ENCODE measurements at regions not wholly inside any gene's neighbourhood (a gene's known extent, or its start where the extent isn't known, plus 50 kb on each side); places are given as distances from the start of the nearest gene placed in this dataset.

GRCh38 chrX:115493015-115493414, 68.0 kb upstream of the PLS3 start:
- TF ChIP-seq EZH2 (IDR thresholded peaks at IDR 0.05; ENCODE audit: insufficient read depth, poor library complexity, severe bottlenecking), result no peak
- TF ChIP-seq EZH2phosphoT487 (IDR thresholded peaks at IDR 0.05; ENCODE audit: insufficient read depth, low read depth), result no peak

Measured in GM23248 (cell line).